ENCODE measurements at regions not wholly inside any gene's neighbourhood (a gene's known extent, or its start where the extent isn't known, plus 50 kb on each side); places are given as distances from the start of the nearest gene placed in this dataset.

DNA sequence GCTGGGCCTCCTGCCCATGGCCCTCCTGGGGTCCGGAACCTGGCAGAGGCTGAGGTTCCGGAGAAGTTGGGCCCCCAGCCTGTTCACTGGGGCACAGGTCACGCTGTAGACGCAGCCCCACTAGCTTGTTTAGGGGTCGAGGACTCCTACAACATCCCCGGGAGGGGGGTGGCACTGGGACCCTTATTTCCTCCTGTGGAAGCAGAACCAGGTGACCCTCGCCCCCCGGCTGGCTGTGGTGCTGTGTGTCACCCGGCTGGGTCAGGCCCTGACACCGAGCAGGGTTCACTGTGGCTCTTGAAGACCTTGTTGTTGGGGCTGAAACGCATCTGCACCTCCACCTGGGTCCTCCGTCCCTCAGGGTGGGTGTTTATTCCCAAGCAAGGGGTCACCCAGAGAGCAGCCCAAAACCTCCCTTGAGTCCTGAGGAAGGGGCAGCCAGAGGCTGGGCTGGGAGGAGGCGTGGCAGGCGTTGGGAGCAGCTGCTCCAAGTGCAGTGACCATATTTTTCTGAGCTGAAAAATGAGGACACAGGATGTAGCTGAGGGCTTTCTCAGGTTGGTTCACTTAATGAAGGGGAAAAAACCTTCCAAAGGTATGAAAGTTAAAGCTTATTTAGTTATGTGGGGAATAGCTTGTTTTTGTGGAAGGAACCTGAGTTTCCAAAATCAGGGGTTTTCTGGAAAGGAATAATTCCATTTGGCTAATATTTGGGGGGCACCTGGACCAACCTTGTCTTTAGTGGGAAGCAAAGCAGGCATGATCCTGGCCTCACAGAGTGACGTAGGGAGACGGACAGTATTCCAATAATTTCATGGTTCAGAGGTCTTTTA is 164.7 kb upstream of the IER5L start:
- Histone ChIP-seq H3K27ac (peak overlapping the region; percentile 68), H3K4me1 (replicated peaks; ENCODE audit: insufficient read depth) (peaks cover 30% of the 10 kb centered on the region), H4K20me1 (ENCODE audit: insufficient read depth) (no peaks in the 10 kb centered on the region), H3K9me2 (ENCODE audit: insufficient read depth) (no peaks in the 10 kb centered on the region), H3K36me3 (ENCODE audit: low read depth) (no peaks in the 10 kb centered on the region), H2AFZ (no peak overlapping the region; the same call in 1 of the 2 replicates), H3K27me3 (ENCODE audit: insufficient read depth, low read depth) (no peaks in the 10 kb centered on the region), H3K4me3 (no peak overlapping the region), H3K79me2 (ENCODE audit: low read depth) (no peaks in the 10 kb centered on the region), H3F3A (ENCODE audit: insufficient read depth, low read depth) (peaks cover 39% of the 10 kb centered on the region), H3K9me3 (ENCODE audit: insufficient read depth, low read depth) (no peaks in the 10 kb centered on the region), H3K4me2 (0 out of 2 replicates have a peak overlapping the region, but pooled peaks have one; percentile 52)
- ChIA-PET CTCF (no interaction called here), POLR2A (ENCODE audit: unreplicated experiment) (interaction anchor here (0.6 kb wide), 3 partner anchors 40 to 518 kb away, joined by 4 to 5 read pairs (median 5); no protein-coding TSS in a partner anchor)
- no TSS peak for BruUV-seq (replicated peaks)
- intact Hi-C loops (cut with micrococcal nuclease; ENCODE audit: unreplicated experiment) = no loop called here
- TF ChIP-seq, protein P1, sequence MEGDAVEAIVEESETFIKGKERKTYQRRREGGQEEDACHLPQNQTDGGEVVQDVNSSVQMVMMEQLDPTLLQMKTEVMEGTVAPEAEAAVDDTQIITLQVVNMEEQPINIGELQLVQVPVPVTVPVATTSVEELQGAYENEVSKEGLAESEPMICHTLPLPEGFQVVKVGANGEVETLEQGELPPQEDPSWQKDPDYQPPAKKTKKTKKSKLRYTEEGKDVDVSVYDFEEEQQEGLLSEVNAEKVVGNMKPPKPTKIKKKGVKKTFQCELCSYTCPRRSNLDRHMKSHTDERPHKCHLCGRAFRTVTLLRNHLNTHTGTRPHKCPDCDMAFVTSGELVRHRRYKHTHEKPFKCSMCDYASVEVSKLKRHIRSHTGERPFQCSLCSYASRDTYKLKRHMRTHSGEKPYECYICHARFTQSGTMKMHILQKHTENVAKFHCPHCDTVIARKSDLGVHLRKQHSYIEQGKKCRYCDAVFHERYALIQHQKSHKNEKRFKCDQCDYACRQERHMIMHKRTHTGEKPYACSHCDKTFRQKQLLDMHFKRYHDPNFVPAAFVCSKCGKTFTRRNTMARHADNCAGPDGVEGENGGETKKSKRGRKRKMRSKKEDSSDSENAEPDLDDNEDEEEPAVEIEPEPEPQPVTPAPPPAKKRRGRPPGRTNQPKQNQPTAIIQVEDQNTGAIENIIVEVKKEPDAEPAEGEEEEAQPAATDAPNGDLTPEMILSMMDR (conservative IDR thresholded peaks at IDR 0.05) = no peak
- TF ChIP-seq EZH2 (IDR thresholded peaks at IDR 0.05; ENCODE audit: low read depth) = no peak
- DNase-seq = no peak

DNA sequence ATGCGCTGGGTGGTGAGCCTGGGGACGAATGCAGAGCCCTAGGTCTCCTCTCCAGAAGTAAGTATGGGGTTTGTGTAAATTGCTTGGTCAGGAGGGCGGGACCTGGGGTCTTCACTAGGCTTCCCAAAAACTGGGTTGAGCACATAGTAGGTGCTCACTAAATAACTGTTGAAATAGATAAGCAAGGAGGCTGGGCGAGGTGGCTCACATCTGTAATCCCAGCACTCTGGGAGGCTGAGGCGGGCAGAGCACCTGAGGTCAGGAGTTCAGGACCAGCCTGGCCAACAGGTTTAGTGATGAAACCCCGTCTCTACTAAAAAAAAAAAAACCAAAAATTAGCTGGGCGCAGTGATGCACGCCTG is 163.9 kb upstream of the IER5L start:
- Histone ChIP-seq H3K9me2 (ENCODE audit: insufficient read depth) (no peaks in the 10 kb centered on the region), H3K9me3 (ENCODE audit: insufficient read depth, low read depth) (no peaks in the 10 kb centered on the region), H3K36me3 (ENCODE audit: low read depth) (no peaks in the 10 kb centered on the region)

DNA sequence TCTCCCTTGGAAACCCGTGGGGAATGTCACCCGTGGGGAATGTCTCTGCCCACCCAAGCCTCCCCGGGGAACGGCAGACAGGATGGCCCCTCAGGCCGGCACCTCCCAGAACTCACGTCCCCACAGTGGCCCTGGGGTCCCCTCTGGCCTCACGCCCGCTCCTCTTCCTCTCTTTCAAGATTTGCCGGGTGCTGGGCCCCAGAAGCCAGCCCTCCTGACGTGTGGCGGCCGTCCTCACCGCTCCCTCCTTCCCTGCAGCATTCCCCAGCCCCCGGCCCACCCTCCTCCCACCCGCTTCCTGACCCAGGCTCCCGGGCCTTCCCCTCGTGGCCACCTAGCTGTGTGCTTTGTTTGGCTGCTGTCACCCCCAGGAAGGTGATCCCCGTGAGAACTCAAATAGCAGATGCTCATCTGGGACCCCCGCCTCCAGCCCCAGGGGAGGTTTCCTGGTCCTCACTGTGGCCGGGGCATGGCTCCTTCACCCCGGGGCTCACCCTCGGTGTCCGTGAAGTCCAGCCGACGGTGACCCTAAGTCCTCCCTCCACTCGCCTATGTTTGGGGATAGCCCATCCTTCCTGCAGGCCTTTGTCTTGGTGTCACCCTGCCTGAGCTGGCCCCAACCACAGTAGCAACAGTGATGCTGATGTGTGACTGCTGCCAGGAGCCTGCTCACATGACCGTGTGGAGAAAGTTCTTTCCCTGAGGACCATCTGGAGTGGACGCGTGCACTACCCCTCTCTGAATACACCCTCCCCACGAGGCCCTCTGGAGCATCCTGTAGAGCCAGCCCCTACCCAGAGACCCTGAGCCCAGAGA is 163.3 kb upstream of the IER5L start:
- Histone ChIP-seq H3K27me3 (ENCODE audit: insufficient read depth, low read depth) (no peaks in the 10 kb centered on the region), H3K4me2 (no peak overlapping the region), H3K79me2 (ENCODE audit: low read depth) (no peaks in the 10 kb centered on the region), H3K9me3 (ENCODE audit: insufficient read depth, low read depth) (no peaks in the 10 kb centered on the region), H3F3A (ENCODE audit: insufficient read depth, low read depth) (peaks cover 34% of the 10 kb centered on the region), H3K36me3 (ENCODE audit: low read depth) (no peaks in the 10 kb centered on the region), H3K9me2 (ENCODE audit: insufficient read depth) (no peaks in the 10 kb centered on the region), H2AFZ (no peak overlapping the region), H3K4me3 (no peak overlapping the region), H3K4me1 (replicated peaks; ENCODE audit: insufficient read depth) (peaks cover 30% of the 10 kb centered on the region), H4K20me1 (ENCODE audit: insufficient read depth) (no peaks in the 10 kb centered on the region), H3K27ac (no peak overlapping the region)
- DNase-seq = no peak
- CTCF ChIA-PET = no interaction called here
- POLR2A ChIA-PET (ENCODE audit: unreplicated experiment) = no interaction called here
- TF ChIP-seq, protein P1 (conservative IDR thresholded peaks at IDR 0.05) = no peak
- no peak for TF ChIP-seq EZH2 (IDR thresholded peaks at IDR 0.05; ENCODE audit: low read depth)
- intact Hi-C loops (cut with micrococcal nuclease; ENCODE audit: unreplicated experiment) = no loop called here
- no TSS peak for BruUV-seq (replicated peaks)

More for the DNA sequence above, 163.9 kb upstream of the IER5L start:
- ChIA-PET CTCF (no interaction called here), POLR2A (ENCODE audit: unreplicated experiment) (no interaction called here)
- TF ChIP-seq, protein P1 (conservative IDR thresholded peaks at IDR 0.05) = no peak
- no peak for TF ChIP-seq EZH2 (IDR thresholded peaks at IDR 0.05; ENCODE audit: low read depth)
- no peaks in the 10 kb centered on the region for H4K20me1 ChIP-seq (ENCODE audit: insufficient read depth)
- no peak for DNase-seq
- no peak overlapping the region for H3K4me2 ChIP-seq
- BruUV-seq (replicated peaks) = no TSS peak
- H3F3A ChIP-seq (ENCODE audit: insufficient read depth, low read depth) = peaks cover 34% of the 10 kb centered on the region
- H3K27me3 ChIP-seq (ENCODE audit: insufficient read depth, low read depth) = no peaks in the 10 kb centered on the region
- H3K27ac ChIP-seq = no peak overlapping the region
- no peak overlapping the region for H2AFZ ChIP-seq
- H3K4me1 ChIP-seq (replicated peaks; ENCODE audit: insufficient read depth) = peaks cover 30% of the 10 kb centered on the region
- intact Hi-C loops (cut with micrococcal nuclease; ENCODE audit: unreplicated experiment) = no loop called here
- no peaks in the 10 kb centered on the region for H3K79me2 ChIP-seq (ENCODE audit: low read depth)
- no peak overlapping the region for H3K4me3 ChIP-seq
